ENCODE measurements at regions not wholly inside any gene's neighbourhood (a gene's known extent, or its start where the extent isn't known, plus 50 kb on each side); places are given as distances from the start of the nearest gene placed in this dataset.
A peak's percentile ranks its signal among the peaks of the same experiment; 100 is the strongest.
"Not testable (repeated sequence)": the region's sequence is repeated elsewhere in the genome, so short reads cannot be mapped to it uniquely, and the experiment has no call there.

- in situ Hi-C loops (cut with HindIII; ENCODE audit: low sequenced_read_pairs) = no loop called here
- TF ChIP-seq, protein P1, sequence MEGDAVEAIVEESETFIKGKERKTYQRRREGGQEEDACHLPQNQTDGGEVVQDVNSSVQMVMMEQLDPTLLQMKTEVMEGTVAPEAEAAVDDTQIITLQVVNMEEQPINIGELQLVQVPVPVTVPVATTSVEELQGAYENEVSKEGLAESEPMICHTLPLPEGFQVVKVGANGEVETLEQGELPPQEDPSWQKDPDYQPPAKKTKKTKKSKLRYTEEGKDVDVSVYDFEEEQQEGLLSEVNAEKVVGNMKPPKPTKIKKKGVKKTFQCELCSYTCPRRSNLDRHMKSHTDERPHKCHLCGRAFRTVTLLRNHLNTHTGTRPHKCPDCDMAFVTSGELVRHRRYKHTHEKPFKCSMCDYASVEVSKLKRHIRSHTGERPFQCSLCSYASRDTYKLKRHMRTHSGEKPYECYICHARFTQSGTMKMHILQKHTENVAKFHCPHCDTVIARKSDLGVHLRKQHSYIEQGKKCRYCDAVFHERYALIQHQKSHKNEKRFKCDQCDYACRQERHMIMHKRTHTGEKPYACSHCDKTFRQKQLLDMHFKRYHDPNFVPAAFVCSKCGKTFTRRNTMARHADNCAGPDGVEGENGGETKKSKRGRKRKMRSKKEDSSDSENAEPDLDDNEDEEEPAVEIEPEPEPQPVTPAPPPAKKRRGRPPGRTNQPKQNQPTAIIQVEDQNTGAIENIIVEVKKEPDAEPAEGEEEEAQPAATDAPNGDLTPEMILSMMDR (IDR thresholded peaks at IDR 0.05; ENCODE audit: low read depth, low read length, missing control alignments) = no peak
- H3K4me3 ChIP-seq (ENCODE audit: low read depth, low read length) = no peak overlapping the region
- DNase-seq (ENCODE audit: low read depth) = no peak
Observed at GRCh38 chr4:156388826-156389225, 435.2 kb upstream of the CTSO start.

GRCh38 chr4:156378033-156378665, 424.5 kb upstream of the CTSO start:
- in situ Hi-C loops (cut with HindIII; ENCODE audit: low sequenced_read_pairs) = no loop called here
- DNase-seq (ENCODE audit: low read depth) = no peak
- TF ChIP-seq, protein P1 (IDR thresholded peaks at IDR 0.05; ENCODE audit: low read depth, low read length, missing control alignments) = no peak
- no peak overlapping the region for H3K4me3 ChIP-seq (ENCODE audit: low read depth, low read length)

- DNase-seq (ENCODE audit: low read depth) = peak; percentile 71
- H3K4me3 ChIP-seq (ENCODE audit: low read depth, low read length) = no peak overlapping the region
- TF ChIP-seq, protein P1 (IDR thresholded peaks at IDR 0.05; ENCODE audit: low read depth, low read length, missing control alignments) = no peak
- in situ Hi-C loops (cut with HindIII; ENCODE audit: low sequenced_read_pairs) = no loop called here
Observed at GRCh38 chr4:156377036-156377710, 423.5 kb upstream of the CTSO start.

GRCh38 chr4:156374894-156375293, 421.2 kb upstream of the CTSO start:
- in situ Hi-C loops (cut with HindIII; ENCODE audit: low sequenced_read_pairs) = no loop called here
- H3K4me3 ChIP-seq (ENCODE audit: low read depth, low read length) = no peak overlapping the region
- no peak for DNase-seq (ENCODE audit: low read depth)
- TF ChIP-seq, protein P1 (IDR thresholded peaks at IDR 0.05; ENCODE audit: low read depth, low read length, missing control alignments) = no peak

- no peak overlapping the region for H3K4me3 ChIP-seq (ENCODE audit: low read depth, low read length)
- TF ChIP-seq, protein P1 (IDR thresholded peaks at IDR 0.05; ENCODE audit: low read depth, low read length, missing control alignments) = no peak
- DNase-seq (ENCODE audit: low read depth) = no peak
- in situ Hi-C loops (cut with HindIII; ENCODE audit: low sequenced_read_pairs) = no loop called here
Observed at GRCh38 chr4:156374069-156374468, 420.4 kb upstream of the CTSO start.

DNA sequence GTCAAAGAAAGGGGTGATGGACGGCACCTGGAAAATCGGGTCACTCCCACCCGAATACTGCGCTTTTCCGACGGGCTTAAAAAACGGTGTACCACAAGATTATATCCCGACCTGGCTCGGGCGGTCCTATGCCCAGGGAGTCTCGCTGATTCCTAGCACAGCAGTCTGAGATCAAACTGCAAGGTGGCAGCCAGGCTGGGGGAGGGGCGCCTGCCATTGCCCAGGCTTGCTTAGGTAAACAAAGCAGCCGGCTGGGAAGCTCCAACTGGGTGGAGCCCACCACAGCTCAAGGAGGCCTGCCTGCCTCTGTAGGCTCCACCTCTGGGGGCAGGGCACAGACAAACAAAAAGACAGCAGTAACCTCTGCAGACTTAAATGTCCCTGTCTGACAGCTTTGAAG, 413.8 kb upstream of the CTSO start:
- H3K4me3 ChIP-seq (ENCODE audit: low read depth, low read length); in situ Hi-C loops (cut with HindIII; ENCODE audit: low sequenced_read_pairs); DNase-seq (ENCODE audit: low read depth): not testable (repeated sequence)

DNA sequence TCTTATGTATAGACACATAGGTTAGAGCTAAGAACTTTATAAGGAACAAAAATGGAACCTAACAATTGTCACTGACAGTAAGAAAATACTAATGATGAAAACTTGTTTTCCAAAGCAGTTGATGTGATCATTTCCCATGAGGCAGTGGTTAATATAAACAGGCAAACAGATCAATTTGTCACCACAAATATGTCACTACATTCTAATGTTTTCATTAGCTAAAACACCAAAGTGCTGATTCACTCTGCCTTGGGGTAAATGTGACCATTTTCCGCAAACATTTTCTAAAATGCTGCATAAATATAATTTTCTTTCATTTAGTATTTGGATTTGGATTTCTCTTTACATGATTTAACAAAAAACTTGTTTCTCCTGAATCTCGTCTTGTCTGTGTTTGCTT, 408.9 kb upstream of the CTSO start:
- no peak for DNase-seq (ENCODE audit: low read depth)
- in situ Hi-C loops (cut with HindIII; ENCODE audit: low sequenced_read_pairs) = no loop called here
- TF ChIP-seq, protein P1 (IDR thresholded peaks at IDR 0.05; ENCODE audit: low read depth, low read length, missing control alignments) = no peak
- no peak overlapping the region for H3K4me3 ChIP-seq (ENCODE audit: low read depth, low read length)

All from astrocyte of the cerebellum (primary cell).